Testis (tissue), 2 donors: ENCODE measurements at regions not wholly inside any gene's neighbourhood (a gene's known extent, or its start where the extent isn't known, plus 50 kb on each side); places are given as distances from the start of the nearest gene placed in this dataset.

ENCODE experiments used
- POLR2A ChIP-seq: fragments of 450-650 bp; IDR thresholded peaks from one replicate; pipeline ENCODE4 v1.6.1; 2017; ENCODE audit warnings: antibody characterized with exemption, mild to moderate bottlenecking, moderate library complexity
- TF ChIP-seq, protein P1 (sequence below), 3 experiments: fragments of 450-650 bp in 2 of 3; fragments of 200-600 bp in 1 of 3; sonication (generic) in 1 of 3; IDR thresholded peaks; one replicate each; pipeline ENCODE4 v1.5.1; 2016 to 2019; ENCODE audit warnings: antibody characterized with exemption in 3 of 3, mild to moderate bottlenecking in 2 of 3, moderate library complexity in 1 of 3

DNA sequence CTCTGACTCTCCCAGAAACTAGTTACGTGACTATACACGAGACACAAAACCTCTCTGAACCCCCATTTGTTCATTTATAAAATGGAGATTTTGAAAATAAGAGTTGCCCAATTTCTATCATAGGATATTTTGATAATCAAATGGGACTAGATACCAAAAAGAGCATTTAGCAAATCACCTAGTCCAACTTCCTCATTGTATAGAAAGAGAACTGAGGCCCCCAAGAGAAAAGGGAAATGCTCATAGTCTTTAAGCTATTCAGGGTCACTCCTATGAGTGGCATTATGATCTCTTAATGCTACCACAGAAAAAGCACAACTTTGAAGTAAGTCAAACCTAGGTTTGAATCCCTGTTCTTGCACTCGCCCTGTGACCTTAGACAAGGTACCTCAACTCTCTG lies 62.7 kb downstream of the BMP15 start:
- no peak for TF ChIP-seq POLR2A
- TF ChIP-seq, protein P1, sequence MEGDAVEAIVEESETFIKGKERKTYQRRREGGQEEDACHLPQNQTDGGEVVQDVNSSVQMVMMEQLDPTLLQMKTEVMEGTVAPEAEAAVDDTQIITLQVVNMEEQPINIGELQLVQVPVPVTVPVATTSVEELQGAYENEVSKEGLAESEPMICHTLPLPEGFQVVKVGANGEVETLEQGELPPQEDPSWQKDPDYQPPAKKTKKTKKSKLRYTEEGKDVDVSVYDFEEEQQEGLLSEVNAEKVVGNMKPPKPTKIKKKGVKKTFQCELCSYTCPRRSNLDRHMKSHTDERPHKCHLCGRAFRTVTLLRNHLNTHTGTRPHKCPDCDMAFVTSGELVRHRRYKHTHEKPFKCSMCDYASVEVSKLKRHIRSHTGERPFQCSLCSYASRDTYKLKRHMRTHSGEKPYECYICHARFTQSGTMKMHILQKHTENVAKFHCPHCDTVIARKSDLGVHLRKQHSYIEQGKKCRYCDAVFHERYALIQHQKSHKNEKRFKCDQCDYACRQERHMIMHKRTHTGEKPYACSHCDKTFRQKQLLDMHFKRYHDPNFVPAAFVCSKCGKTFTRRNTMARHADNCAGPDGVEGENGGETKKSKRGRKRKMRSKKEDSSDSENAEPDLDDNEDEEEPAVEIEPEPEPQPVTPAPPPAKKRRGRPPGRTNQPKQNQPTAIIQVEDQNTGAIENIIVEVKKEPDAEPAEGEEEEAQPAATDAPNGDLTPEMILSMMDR (IDR thresholded peaks at IDR 0.05), result no peak
